ENCODE measurements at regions not wholly inside any gene's neighbourhood (a gene's known extent, or its start where the extent isn't known, plus 50 kb on each side); places are given as distances from the start of the nearest gene placed in this dataset.

GRCh38 chr1:182113879-182114626, 52.5 kb upstream of the ZNF648 start:
- H3K9me3 ChIP-seq = no peaks in the 10 kb centered on the region
- no peaks in the 10 kb centered on the region for H3K27me3 ChIP-seq
- no peak for DNase-seq
- H3K27ac ChIP-seq = no peak overlapping the region
- TF ChIP-seq CTCF (IDR thresholded peaks at IDR 0.05) = no peak
- no peak for TF ChIP-seq POLR2A (IDR thresholded peaks at IDR 0.05)
- H3K4me3 ChIP-seq = no peak overlapping the region
- no peaks in the 10 kb centered on the region for H3K36me3 ChIP-seq
- no peaks in the 10 kb centered on the region for H3K4me1 ChIP-seq

- H3K4me1 ChIP-seq = no peaks in the 10 kb centered on the region
- no peaks in the 10 kb centered on the region for H3K27me3 ChIP-seq
- TF ChIP-seq CTCF (IDR thresholded peaks at IDR 0.05) = no peak
- TF ChIP-seq POLR2A (IDR thresholded peaks at IDR 0.05) = no peak
- H3K9me3 ChIP-seq = no peaks in the 10 kb centered on the region
- H3K4me3 ChIP-seq = no peak overlapping the region
- H3K36me3 ChIP-seq = no peaks in the 10 kb centered on the region
- no peak overlapping the region for H3K27ac ChIP-seq
- DNase-seq = no peak
These were observed 50.0 kb upstream of the ZNF648 start for GRCh38 chr1:182111496-182111895.

Small RNA genes in the stretch of these regions (small RNA-seq; reads per million reads assigned to genes)
- gene RNU6-152P = 0 reads per million in 2 donors

All from Peyer's patch (tissue), 4 donors.